ENCODE measurements at regions not wholly inside any gene's neighbourhood (a gene's known extent, or its start where the extent isn't known, plus 50 kb on each side); places are given as distances from the start of the nearest gene placed in this dataset.

- TF ChIP-seq SIN3A (IDR thresholded peaks at IDR 0.05; ENCODE audit: borderline replicate concordance, low read depth, low read length) (no peak), TEAD4 (IDR thresholded peaks at IDR 0.05; ENCODE audit: borderline replicate concordance, insufficient read depth) (no peak), MXI1 (IDR thresholded peaks at IDR 0.05; ENCODE audit: low read depth, low read length) (no peak), CHD2 (IDR thresholded peaks at IDR 0.05; ENCODE audit: low read length, partially characterized antibody) (no peak), RCOR1 (IDR thresholded peaks at IDR 0.05; ENCODE audit: low read length) (no peak), RFX5 (IDR thresholded peaks at IDR 0.05; ENCODE audit: low read length) (no peak), ELF1 (IDR thresholded peaks at IDR 0.05) (no peak), YY1 (IDR thresholded peaks at IDR 0.05; ENCODE audit: low read depth) (no peak), TCF12 (IDR thresholded peaks at IDR 0.05) (no peak), GABPA (IDR thresholded peaks at IDR 0.05; ENCODE audit: low read depth) (no peak)
- TF ChIP-seq, protein P1, sequence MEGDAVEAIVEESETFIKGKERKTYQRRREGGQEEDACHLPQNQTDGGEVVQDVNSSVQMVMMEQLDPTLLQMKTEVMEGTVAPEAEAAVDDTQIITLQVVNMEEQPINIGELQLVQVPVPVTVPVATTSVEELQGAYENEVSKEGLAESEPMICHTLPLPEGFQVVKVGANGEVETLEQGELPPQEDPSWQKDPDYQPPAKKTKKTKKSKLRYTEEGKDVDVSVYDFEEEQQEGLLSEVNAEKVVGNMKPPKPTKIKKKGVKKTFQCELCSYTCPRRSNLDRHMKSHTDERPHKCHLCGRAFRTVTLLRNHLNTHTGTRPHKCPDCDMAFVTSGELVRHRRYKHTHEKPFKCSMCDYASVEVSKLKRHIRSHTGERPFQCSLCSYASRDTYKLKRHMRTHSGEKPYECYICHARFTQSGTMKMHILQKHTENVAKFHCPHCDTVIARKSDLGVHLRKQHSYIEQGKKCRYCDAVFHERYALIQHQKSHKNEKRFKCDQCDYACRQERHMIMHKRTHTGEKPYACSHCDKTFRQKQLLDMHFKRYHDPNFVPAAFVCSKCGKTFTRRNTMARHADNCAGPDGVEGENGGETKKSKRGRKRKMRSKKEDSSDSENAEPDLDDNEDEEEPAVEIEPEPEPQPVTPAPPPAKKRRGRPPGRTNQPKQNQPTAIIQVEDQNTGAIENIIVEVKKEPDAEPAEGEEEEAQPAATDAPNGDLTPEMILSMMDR (IDR thresholded peaks at IDR 0.05), result no peak
- TF ChIP-seq, protein P2, sequence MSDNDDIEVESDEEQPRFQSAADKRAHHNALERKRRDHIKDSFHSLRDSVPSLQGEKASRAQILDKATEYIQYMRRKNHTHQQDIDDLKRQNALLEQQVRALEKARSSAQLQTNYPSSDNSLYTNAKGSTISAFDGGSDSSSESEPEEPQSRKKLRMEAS (IDR thresholded peaks at IDR 0.05; ENCODE audit: low read depth), result no peak
- TF ChIP-seq, protein P3, sequence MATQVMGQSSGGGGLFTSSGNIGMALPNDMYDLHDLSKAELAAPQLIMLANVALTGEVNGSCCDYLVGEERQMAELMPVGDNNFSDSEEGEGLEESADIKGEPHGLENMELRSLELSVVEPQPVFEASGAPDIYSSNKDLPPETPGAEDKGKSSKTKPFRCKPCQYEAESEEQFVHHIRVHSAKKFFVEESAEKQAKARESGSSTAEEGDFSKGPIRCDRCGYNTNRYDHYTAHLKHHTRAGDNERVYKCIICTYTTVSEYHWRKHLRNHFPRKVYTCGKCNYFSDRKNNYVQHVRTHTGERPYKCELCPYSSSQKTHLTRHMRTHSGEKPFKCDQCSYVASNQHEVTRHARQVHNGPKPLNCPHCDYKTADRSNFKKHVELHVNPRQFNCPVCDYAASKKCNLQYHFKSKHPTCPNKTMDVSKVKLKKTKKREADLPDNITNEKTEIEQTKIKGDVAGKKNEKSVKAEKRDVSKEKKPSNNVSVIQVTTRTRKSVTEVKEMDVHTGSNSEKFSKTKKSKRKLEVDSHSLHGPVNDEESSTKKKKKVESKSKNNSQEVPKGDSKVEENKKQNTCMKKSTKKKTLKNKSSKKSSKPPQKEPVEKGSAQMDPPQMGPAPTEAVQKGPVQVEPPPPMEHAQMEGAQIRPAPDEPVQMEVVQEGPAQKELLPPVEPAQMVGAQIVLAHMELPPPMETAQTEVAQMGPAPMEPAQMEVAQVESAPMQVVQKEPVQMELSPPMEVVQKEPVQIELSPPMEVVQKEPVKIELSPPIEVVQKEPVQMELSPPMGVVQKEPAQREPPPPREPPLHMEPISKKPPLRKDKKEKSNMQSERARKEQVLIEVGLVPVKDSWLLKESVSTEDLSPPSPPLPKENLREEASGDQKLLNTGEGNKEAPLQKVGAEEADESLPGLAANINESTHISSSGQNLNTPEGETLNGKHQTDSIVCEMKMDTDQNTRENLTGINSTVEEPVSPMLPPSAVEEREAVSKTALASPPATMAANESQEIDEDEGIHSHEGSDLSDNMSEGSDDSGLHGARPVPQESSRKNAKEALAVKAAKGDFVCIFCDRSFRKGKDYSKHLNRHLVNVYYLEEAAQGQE (IDR thresholded peaks at IDR 0.05; ENCODE audit: low read depth, low read length), result no peak
Observed at GRCh38 chr13:70203661-70204229, 95.5 kb upstream of the KLHL1 start.
